GM18507 (cell line): ENCODE measurements at regions not wholly inside any gene's neighbourhood (a gene's known extent, or its start where the extent isn't known, plus 50 kb on each side); places are given as distances from the start of the nearest gene placed in this dataset.
A peak's percentile ranks its signal among the peaks of the same experiment; 100 is the strongest.

Experiments used
- DNase-seq: peaks from one replicate; pipeline ENCODE4 v3.0.0; 2011; ENCODE audit warnings: low read depth; ENCODE audit not compliant: insufficient read length; ENCODE audit errors: extremely low spot score
- FAIRE-seq: peaks from 2 replicates; lab custom pipeline; 2011; peaks lifted over from hg19 to GRCh38; lab: Jason Lieb, UNC

DNA sequence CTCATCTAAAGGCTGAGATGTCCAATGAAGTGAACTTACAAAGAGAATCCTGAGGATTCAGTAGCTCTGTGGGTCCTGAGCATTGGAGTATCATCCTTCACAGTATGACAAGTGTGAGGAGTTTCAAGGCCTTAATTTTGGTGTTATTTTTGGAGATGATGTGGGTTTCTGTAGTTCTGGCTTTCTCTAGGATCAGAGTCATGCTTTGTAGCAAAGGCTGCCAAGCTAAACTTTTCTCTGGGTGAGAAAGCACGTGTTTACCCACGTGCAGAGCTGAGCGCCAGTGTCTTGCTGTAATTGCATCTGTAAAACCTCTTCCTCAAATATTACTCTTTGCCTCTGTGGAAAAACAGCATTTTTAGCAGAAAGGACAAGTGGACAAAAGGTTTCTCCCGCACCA is 387.8 kb upstream of the LYPLAL1 start:
- FAIRE-seq (no peak), DNase-seq (no peak)

DNA sequence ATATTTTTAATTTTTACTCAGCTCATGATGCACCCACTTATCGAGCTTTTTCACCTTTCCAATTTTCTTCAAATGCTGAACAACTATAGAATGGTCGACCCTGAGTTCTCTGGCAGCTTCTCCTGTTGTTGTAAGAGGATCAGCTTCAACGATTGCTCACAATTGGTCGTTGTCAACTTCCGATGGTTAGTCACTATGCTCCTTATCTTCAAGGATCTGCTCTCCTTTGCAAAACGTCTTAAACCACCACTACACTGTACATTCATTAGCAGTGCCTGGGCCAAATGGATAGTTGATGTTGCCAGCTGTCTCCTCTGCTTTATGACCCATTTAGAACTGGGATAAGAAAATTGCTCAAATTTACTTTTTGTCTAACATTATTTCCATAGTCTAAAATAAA is 385.9 kb upstream of the LYPLAL1 start:
- DNase-seq = no peak
- no peak for FAIRE-seq

DNA sequence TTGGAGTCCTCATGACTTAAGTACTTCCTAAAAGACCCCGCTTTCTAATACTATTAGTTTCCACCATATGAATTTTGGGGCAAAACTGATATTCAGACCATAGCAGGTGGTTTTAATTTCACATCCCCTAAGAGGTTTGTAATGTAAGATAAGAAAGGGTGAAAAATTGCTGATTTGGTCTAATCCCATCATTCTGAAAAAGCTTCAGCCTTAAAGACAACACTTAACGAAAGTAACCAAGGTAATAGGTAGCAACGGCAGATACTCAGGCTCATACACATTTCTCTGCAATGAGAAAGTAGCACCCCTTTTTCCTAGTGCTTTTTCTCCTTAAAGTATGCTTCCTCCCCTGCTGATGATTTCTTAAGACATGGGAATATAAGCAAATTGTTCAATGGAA is 376.9 kb upstream of the LYPLAL1 start:
- FAIRE-seq = no peak
- DNase-seq = no peak

DNA sequence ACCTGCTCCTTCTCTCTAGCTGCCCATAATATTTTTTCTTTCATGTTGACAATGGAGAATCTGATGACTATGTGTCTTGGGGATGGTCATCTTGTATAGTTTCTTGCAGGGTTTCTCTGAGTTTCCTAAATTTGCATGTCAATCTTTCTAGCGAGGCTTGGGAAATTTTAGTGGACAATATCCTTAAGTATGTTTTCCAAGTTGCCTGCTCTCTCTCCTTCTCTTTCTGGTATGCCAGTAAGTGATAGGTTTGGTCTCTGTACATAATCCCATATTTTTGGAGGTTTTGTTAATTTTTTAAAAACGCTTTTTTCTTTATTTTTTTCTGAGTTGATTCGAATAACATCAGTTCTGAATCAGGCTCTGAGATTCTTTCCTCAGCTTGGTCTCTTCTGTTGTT is 370.9 kb upstream of the LYPLAL1 start:
- no peak for FAIRE-seq
- DNase-seq = no peak

DNA sequence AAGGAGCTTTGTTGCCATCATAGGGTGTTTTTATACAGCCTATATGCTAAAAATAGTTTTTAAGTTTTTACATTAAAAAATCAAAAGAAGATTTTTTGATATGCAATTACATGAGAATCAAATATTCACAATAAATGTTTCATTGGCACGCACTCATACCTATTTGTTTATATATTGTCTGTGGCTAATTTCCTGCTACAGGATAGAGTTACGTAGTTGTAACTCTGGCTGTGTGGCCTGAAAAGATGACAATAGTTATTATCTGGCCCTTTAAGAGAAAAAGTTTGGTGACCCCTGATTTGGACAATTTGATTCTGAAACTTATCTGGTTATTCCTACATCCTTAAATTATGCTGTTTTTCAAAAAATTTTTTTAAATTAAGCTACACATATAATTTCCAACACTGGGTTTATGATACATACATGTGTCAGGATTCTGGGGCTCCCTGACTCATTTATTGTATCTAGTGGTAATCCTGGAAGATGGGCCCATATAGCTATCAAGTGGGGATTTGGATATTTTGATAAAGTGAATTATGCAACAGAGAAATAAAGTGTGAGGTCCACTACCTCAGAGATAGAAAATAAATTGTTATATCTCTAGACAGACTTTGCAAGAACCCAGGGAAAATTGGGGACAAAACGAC is 370.2 kb upstream of the LYPLAL1 start:
- DNase-seq (no peak), FAIRE-seq (no peak)

DNA sequence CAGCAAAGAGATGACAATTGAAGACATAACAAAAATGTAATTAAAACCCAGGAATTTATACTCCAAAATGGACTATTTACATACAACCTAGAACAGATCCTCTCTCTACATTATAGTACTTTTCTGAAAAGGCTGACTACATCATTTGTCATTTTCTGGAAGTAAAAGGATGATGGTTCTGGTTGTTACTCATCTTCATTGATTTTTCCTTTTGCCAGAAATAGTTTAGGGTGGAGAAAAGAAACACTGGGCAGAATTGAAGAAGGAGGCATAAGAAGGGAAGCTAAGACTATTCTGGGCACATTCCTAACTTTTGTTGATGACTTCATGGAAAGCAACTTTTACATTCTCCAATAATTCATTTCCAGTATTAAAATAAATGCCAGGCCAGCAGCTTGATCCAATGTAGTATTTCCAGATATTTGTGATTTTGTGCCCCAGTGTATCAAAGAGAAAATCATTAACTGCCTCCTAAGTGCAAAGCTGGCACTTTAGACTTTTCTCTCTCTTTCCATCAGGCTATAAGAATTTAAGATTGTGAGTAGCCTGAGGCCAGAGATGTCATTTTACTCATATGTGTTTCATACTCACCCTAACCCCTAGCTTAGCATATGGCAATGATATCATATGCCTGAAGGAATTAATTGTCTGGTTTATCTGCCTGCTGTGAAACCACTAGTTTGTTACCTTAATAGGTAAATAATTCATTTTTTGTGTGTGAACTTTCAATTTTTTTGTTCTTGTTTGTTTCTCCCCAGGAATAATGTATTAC is 369.5 kb upstream of the LYPLAL1 start:
- FAIRE-seq (no peak), DNase-seq (no peak)

DNA sequence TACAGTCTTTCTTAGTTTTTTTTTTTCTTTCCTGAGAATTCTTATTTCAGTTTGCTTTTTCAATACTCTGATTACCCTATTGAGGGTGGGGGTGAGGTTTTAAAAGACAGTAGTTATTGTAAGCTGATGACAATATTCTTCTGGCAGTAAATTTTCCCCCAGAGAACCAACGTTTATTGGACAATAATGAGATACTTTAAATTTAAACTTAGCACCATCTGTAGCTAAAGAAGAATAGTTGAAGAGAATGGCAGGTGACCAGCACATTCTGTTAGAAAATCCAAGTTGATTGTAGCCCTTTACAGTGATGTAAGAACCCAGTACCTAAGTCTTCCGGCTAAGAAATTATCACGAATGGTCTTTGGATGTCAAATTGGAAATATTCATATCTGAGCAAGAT is 364.6 kb upstream of the LYPLAL1 start:
- FAIRE-seq = no peak
- DNase-seq = no peak

DNA sequence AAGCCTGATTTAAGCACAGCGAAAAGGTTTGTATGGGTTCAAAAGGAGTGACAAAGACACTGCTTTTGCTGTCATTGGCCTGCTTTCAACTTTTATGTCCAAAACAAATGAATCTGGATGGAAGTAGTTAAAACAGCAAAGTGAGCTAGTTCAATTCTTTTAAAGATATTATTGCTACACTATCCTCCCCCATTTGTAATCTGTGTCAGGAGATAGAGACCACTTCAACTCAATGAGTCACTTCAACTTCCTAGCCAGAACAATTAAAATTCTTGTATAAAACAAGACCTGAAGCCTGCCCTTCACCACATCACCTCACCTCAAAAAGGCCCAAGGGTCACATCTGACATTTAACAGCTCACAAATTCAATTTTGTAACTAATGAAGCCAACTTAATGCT is 364.1 kb upstream of the LYPLAL1 start:
- DNase-seq (no peak), FAIRE-seq (no peak)

DNA sequence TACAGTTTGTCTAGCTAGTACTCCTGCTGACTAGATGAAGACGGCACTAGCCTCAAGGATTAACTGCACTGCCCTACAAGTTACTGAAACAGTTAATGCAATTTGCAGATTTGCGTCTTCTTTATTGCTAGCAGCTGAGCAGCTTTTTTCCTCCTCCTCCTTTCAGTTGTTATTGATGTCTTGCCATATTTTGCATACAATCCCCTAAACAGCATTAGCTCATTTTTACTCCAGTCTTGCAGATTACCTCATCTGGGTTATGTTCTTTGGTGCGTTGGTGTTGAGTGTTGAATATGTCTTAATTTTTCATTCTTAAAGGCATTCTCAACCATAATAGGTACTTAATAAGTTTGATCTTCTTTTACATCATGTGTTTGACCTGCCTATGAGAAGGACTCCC is 363.4 kb upstream of the LYPLAL1 start:
- DNase-seq = no peak
- no peak for FAIRE-seq

DNA sequence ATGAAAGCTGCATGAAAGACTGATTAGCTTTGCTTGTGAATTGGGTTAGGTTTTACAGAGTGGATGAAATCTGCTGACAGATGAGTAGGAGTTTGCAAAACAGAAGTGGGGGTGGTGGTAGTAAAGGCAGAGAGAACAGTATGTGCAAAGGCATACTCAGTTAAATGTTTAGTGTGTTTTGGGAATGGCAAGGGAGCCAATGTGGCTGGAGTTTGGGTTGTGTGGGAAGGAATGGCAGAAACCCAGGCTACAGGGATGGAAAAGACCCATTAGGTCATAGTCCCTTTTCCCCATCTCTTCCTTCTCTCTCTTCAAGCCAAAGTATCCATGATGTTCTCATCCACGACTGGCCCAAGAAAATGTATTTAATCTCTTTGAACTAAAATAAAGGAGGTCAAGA is 362.2 kb upstream of the LYPLAL1 start:
- no peak for FAIRE-seq

DNA sequence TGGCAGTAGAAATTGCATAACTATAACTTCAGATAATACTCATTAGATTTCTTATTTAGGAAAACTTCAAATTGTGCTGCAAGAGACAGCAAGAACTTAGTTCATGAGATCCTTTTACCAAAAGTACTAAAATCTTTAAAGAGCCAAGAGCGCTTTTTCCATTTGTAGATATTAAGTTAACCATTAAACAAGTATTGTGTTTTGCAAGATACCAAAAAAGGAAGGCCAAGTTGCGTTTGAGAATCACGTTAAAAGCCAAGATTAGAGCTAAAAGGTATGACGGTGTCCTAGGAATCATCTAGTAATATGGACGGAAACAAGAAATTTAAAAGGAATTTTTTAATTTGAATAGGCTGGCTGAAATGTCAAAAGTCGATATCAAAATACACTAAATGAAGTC is 361.3 kb upstream of the LYPLAL1 start:
- FAIRE-seq (no peak), DNase-seq (no peak)

More for the DNA sequence above, 362.2 kb upstream of the LYPLAL1 start:
- DNase-seq = no peak

DNA sequence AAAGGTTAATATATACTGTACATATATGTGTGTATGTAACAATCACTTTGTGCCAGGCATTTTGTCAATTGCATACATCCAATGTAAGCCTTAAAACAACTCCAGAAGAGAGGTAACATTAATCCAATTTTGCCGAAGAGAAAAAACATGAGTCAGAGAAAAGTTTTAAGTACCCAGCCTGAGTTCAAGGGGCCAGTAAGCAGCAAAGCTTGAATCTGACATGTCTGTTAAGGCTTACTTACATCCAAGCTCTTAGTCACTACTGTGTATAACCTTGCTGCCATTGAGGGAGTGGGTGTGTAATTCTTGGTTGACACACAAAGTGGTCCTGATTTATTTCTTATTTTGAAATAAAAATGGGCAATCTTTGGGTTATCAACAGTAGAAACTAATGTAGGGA is 360.4 kb upstream of the LYPLAL1 start:
- DNase-seq (no peak), FAIRE-seq (no peak)

DNA sequence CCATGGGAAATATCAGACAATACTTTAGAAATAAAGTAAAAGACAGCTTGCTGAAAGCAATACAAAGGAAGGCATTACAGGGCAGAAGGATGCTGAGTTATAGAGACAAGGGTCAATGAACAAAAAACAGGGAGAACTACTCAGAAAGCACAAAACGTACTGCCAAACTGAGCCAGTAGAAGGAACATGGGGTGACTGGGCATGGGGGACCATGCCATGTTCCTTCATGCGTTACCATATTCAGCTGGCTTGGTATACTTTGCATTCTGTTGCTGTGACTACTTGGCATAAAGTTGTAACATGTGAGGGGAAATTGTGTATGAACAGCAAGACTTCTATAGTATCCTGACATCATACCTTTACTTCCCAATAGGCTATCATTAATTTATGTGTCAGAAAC is 358.6 kb upstream of the LYPLAL1 start:
- DNase-seq = no peak
- FAIRE-seq = no peak

DNA sequence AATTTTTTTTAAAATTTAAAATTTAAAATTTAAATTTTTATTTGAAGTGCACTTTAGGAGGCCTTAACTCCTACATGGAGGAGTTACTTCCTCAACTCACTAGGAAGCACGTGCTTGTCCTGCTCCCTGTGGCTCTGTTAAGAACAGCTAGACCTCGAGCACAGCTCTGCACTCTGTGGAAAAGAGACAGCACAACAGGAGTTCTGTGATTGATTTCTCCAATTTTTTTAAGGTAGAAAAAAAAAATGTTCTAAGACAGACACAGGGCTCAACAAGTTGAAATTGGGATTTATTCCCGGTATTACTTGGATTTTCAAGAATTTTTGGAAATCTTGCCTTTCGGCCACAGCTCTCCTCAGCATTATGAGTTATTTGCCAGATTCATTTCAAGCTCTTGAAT is 356.6 kb upstream of the LYPLAL1 start:
- FAIRE-seq (no peak), DNase-seq (no peak)

DNA sequence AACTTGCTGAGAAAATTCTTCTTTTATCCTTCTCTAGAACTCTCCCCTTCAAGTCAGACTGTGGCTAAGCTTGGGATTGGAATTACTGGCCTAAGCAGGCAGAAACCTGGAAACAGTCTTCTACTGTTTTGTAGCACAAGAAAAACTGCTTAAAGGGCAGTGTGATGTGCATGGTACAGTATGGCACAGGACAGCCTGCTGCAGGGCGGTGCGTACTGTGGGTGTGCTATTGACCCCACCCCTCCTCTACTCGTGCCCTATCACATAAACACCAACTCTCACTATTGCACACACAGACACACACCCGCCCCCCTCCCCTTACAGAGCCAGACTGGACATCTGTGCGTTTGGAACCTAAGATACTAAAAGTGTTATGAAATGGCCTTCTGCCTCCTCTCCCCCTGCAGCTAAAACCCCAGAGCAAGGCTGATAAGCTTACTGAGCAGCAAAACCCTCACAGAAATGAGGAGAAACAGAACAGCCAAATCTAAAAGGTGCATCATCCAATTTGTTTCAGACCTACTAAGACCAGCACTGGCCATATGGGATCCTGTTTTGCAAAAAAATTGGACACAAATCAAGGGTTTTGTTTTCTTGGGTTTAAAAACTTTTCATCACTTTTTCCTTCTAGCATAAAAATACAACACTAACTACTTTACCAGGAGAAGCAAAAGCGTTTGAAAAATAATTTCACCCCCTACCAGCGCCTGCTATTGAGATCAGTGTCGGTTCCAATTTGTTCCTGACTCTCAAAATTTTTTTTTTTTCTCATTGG is 355.8 kb upstream of the LYPLAL1 start:
- FAIRE-seq (no peak), DNase-seq (no peak)

DNA sequence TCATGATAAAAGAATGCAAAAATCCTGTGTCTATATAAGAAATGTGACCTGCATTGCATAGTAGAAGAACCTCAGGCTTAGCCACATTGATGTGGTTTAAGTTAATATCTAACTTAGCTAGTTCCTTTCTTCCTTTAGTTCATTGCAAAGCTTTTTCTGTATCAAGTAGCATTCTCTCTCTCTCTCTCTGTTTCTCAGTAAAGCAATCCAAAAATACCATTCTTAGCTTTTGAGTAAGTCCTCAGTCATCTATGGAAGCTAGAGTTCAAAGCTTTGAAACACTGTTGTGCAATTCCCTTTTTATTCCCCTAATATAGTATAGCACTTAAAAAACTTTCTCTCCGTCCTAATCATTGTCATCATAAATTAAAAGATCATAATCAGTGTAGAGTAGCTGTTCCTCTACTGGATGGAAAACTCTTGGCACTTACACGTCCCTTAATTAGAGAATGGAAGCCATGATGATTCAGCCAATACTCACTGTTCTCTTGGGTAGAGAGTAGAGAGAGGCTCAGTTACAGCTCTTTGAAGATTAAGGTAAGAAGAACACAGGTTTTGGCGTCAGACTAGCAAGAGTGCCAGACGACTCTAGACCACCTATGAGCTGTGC is 350.3 kb upstream of the LYPLAL1 start:
- FAIRE-seq = peak; percentile 29
- DNase-seq = no peak

DNA sequence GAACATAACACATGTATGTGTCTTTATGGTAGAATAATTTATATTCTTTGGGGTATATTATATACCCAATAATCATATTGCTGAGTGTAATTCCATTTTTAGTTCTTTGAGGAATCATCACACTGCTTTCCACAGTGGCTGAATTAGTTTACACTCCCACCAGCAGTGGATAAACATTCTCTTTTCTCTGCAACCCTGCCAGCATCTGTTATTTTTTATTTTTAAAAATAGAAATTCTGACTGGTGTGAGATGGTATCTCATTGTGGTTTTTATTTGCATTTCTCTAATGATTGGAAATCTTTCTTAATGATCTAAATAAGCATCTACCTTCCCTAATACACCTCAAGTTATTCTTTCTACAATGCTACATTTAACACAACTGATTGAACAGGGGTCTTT is 346.2 kb upstream of the LYPLAL1 start:
- FAIRE-seq = no peak
- DNase-seq = no peak

DNA sequence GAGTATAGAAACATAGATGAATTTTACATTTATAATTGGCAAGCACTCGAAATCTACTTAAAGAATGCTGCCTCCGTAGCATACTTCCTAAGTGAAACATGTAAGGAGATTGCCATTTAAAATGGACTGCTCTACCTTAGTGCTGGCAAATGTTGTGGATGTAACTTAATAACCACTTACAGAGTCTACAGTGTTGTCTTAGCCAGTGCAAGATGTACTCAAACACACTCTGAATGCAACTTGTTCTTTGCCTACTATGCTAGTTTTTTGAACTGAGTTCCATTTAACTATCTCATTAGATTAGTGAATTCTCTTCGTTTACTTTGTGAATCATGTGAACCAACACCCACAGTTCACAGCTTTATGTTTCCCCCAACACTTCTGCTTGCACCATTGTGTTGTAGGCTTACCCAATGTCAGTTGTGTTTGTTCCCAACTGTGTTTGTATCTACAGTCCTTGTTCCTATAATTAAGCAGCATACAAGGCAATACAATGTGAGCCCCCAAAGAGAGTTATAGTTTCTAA is 345.5 kb upstream of the LYPLAL1 start:
- no peak for DNase-seq
- no peak for FAIRE-seq

DNA sequence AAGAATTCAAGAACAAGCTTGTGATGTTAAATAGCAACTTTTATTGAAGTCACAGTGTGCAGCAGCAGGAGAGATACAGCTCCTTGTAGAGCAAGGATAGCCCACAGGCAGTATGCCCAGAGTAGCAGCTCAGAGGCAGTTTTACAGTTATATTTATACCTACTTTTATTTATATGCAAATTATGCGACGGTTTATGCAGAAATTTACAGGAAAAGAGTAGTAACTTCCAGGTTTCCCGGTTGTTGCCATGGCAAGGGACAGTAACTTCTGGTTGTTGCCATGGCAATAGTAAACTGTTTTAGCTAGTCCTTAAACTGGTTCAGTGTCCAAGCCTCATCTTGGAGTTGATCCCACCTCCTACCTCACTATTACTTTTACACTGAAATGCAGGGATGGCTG is 344.6 kb upstream of the LYPLAL1 start:
- DNase-seq (no peak), FAIRE-seq (no peak)

DNA sequence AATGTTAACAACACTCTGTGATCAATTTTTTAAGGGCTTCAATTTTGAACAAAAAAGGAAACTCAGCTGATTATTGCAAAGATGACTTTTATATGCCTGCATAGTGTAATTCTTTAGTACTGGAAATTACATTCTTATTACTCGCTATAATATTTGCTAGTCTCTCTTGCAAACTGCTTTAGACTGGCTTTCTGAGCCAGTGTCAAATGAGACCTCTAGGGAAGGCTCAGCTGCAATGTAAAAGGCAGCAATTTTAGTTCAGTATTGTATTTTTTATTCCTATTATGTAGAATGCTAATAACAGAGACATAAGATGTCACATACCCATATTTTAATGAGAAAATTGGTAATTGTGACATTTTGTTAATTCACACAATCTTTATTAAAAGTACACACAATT is 338.1 kb upstream of the LYPLAL1 start:
- FAIRE-seq = no peak
- no peak for DNase-seq
